Stimulated activated CD4-positive, alpha-beta T cell treated with anti-CD3 and anti-CD28 coated beads, Interleukin-4, amount 100 ng/mL, for 48 hours (primary cell): ENCODE measurements at regions not wholly inside any gene's neighbourhood (a gene's known extent, or its start where the extent isn't known, plus 50 kb on each side); places are given as distances from the start of the nearest gene placed in this dataset.

ENCODE experiments used
- DNase-seq, 2 donors: peaks; one replicate each; pipeline ENCODE4 v3.0.0-alpha.2; 2020; ENCODE audit warnings: low read depth in 2 of 2

DNA sequence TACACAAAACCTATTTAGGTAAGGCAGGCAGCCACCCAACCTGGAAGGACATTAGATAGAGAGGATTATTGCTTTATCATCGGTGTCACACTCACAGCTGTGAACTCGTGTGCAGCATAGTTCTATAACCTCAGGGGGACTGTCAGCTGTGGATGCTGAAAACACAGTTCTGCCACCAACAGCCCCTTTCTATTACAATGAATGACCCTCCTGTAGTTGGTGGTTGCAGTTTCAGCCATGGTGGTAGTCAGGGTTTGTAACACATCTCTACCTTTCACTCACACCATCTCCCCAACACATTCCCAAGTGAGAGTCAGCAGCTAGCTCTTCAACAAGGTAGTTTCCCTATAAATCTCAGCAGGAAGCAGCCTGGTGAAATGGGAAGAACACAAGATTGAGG, 136.8 kb downstream of the ZC3H11B start:
- DNase-seq = no peak

DNA sequence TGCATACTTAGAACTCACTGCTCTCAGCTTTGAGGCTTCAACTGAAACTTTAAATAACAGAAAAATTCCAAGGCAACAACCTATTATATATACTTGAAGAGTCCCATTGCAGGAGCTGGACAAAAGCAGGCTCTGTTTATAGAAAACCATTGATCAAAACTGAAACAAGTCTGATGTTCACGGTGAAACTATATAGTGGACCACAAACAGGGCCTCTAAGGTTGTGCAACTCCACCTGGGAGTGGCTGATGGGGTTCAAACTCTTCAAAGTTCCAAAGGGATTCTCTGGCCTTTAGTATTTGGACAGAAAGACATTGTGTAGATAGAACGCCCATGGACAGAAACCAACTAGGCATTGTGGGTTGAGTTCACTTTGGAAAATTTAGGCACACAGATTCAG, 140.3 kb downstream of the ZC3H11B start:
- no peak for DNase-seq

DNA sequence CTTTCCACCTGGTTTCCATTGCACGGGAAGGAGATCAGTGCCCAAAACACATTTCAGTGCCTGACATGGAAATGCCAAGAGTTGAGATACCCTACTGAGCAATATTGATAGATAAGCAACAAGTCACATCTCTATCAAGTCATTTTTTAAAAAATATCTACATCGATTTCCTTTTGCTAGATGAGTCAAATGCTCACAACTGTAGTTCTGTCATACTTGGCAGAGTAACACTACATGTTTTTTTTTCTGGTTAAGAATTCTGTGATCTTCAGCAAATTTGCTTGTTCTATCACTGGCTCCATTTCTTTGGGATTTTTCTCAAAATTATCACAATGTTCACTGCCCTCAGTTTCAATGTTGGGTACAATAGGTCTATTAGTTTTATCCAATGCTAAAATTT, 145.4 kb downstream of the ZC3H11B start:
- DNase-seq = no peak

DNA sequence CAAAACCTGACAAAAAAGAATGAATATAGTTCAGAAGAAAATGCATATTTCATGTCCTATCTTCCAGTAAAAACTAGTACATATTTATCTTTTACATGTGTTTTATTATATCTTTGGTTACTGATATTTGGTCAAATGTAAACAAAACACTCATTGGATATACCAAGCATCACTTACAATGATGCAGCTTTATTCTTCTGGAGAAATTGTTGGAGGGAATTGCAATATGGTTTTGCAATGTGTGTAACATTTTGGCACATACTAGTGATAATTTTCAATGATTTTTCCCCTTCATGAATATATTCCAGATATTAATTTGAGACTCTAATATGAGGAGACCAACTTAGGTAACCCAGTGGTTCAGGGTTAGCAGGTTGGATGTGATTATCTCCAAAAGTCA, 146.1 kb downstream of the ZC3H11B start:
- DNase-seq = no peak

DNA sequence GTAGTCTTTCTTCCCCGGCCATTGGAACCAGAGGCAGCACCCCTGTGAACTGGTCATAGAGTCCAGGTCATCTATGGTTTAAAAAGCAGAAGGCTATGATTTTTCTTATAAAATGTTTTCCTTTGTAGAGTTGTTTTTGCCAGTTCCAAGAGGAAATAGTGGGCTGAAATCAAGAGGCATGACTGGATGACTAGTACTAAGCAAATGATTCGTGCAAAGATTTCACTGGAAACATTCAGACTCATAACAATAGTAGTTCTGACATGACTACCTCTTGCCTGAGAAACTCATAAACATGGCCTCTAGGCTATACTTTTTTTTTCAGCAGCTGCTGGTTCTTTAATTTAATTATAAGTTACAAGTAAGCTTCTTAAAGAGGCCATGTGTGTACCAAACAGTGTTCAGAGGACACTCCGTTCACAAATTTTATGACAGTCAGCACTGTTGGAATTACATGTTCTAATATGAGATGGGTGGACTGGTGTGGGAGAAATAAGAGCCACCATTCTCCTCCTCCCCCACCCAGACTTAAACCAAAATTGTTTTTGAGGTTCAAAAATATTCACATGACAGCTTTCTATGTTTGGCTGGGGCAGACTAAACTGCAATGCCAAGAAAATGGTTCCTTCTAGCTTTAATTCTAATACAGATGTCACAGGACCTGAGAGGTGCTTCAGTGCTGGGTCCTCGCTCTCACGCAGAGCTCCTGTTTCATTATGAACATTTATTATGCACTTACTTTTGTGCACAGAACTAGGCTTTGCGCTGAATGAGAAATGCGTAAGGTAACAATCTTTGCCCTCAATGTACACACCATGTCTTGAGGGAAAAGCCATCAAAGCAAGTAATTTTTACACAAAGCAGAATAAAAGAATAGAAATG, 147.5 kb downstream of the ZC3H11B start:
- no peak for DNase-seq

DNA sequence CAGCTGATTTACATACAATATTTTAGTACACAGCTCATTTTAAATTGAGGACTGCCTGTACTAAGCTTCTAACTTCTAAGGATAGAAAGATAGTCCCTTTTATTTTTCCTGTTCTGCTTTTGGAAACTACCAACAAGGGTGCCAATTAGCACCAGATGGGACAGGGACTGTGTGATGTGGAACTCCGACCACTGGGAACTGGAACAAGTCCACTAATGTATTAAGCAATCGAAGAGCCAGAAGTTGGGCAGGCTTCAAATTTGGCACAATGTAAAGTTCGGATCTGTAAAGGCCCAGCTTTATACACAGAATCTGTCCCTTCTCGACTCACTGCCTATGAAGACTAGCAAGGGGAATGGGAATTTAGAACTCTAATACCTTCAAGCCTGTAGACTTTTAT, 149.3 kb downstream of the ZC3H11B start:
- no peak for DNase-seq

DNA sequence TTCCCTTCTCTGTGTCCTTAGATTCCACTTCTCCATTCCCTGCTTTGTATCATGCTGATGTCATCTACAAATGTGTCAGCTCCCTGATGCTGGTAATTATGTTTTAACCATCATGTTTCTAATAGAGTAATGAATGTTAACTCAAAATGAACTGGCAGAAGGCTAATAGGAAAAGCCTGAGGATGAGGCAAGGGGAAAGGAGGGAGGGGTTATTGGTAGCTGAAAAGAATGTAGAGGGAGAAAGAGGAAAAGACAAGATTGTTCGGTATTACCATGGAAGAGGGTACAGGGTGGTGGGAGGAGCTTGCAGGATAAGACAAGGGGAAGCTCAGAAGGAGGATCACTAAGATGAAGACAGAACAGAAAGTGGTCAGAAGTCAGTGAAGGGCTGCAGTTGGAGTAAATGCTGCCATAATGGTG, 150.9 kb downstream of the ZC3H11B start:
- no peak for DNase-seq

DNA sequence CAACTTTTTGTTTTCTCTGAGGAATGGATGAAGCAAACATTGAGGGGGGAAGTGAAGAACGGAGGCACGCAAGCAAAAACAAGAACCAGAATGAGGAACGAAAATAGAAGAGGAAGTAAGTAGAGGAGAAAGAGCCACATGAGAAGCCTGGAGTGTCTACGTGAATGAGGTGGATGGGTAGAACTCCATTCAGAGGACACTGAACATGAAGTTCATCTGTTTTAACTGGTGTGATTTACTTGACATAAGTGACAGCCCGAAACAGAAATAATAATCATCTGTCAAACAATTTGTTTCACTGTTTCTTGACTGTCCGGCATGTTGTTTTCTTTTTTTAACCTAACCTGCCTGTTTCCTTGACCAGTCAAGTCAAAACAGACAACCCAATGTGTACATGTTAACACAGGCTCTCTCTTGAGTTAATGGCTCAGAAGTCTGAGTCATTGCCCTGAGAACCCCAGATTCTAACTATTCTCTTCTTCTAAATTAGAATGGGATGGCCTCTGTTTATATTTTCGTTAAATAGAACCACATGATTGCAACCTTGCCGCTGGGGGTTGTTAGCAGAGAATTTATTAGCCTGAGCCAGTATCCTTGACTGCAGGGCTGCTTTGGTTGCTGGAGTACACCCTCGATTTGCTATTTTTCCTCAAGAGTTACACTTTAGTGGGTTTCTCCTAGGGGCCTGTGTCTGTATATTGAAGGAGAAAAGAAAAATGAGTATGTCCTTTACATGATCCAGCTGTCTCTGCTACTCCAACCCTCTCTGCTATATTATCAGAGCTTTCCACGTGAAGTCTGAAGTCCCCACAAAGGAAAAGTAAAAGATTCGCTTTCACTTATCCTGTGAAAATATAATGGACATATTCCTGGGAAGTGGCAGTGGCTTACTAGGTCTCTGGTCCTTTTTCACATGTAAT, 151.7 kb downstream of the ZC3H11B start:
- no peak for DNase-seq

DNA sequence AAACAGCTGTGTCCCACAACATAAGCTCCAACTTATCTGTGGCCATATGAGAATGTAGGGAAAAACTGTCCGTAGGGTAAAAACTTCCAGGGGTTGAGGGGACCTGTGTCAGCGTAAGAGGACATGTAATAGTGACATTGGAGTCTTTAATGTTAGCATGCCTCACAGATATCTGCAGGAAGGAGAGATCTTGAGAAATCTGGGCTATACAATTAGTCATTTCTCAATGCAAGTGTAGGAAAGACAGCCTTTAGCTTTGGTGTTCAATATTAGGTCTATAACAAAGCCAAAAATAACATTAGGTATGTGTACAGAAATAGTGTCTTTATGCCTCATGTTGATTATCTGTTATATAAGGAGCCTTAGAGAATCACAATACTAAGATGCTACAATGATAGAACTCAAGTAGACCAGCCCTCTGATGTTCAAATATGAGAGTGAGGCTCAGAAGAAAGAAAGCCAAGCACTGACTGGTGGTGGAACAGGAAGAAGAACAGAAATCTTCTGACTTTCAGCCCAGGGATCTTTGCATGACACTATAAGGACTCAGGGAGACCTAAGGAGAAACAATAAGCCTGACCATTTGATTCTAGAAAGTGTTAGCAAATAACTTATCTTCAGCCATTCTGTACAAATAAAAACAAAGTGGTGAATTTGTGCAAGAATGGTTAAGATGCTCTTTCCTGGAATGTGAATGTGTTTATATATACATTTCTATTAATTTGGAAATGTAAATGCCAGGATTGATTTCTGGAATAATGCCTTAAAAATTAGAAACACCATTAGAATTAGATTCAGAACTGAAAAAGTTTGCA, 152.6 kb downstream of the ZC3H11B start:
- no peak for DNase-seq

DNA sequence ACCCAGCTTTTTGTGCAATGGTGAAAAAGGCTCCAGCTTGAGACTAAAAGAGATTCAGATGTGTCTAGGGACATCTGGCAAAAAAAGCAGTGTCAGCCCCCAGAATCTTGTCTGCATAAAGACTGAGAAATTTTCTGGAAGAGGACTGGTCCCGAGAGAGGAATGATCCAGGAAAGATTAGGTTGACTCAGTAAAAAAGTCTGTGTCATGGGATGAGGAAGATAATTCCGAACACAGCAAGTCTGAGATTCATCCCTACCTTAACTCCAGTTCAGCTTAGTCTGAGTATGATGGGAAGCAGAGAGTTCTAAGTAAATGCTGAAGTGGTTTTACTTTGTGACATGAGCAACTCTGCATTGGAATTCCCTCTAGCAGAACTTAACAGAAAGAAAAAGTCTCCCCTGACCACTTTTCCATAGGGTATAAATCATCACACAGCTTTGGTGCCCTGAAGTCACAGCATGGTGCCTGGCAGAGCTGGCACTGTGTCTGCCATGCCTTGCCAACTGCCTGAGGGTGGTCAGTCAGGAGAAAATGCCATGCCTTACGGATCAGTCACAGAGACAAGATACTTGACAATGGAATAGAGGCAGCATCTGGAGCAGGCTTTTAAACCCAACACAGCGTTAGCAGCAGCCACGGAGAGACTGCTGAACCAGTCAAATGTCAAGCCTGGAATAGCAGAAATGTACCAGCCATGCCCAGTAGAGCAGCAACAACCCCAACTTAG, 153.4 kb downstream of the ZC3H11B start:
- no peak for DNase-seq

DNA sequence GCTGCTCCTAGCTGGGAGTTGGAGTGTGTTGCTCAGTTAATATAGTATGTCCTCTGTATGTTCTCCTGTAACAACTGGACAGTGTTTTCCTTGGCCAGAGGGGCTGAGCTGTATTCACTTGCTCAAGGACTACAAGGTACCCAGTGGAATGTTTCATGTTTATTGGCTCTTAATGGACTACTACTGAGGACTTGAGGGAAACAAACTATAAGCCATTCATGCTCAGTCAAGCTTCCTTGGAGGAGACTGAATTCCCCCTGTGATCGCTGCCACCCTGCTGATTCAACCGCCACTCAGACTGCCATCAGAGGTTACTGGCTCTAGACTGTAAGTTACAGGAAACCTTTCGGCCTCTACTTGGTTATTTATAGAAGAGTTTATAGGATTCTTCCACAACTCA, 166.6 kb downstream of the ZC3H11B start:
- no peak for DNase-seq

DNA sequence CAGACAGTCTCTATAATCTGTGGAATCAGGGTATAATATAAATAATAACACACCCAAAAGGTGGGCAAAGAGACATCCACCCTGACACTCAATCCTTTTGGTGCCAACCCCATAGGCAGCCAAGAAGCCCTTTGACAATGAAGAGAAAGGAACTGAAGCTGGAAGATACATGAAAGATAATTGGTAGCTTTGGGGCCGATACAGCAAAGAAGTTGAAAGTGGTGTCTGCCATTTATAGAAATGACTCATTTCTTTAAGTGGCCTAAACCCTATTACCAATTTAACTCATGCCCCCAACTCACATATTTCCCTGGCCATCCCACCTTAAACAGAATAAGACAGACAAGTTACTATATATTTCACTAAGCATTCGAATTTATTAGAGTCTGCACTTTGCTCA, 167.0 kb downstream of the ZC3H11B start:
- DNase-seq = no peak

DNA sequence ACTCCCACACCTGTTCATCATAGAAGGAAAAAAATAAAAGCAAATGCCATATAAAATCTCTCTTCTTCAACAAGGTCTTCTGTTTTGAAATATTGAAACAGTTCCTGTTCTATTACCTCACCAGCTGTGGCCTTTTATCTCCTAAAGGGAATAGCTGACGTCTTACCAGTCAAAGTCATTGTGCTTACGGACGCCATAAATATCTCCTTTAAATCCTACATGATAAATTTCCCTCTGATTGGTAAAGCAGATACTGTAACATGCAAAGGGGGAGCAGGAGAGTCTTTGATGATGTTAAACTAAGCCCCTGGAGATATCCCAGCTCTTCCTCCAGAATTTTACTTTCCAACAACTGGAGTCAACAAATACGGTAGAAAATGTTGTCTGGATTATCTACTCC, 168.4 kb downstream of the ZC3H11B start:
- no peak for DNase-seq

DNA sequence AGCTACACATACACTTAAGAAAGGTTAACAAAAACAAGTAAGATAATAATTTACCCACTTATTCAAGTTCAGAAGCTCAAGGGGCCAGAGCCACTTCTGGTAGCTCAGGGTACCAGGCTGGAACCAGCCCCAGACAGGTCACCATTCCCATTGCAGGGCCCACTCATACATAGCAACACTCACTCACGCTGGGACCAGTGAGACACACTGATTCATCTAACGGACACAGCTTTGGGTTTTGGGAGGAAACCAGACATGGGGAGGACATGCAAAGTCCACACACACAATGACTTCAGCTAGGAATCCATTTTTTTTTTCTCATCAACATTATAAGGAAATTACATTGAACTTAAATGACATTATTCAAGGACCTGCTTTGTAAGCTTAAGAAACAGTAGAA, 169.1 kb downstream of the ZC3H11B start:
- no peak for DNase-seq

DNA sequence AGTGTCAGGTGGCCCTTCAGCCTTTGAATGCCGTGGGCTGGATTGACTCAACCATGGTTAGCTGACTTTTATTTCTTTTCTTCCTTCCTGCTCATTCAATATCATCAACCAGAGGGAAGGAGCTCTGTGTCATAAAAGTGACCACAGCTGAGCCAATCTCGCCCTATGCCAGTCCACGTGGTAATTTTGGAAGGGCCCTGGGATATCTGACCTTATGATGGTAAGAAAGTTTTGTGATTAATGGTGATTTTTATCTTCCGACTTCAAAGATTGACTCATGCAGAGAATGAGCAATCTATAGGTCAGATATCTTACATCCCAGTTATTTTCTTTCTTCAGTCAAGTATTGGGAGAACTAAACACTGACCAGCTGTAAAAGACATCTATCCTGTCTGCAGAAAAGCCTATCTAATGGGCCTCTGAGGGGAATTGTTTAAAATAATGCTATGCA, 170.3 kb downstream of the ZC3H11B start:
- DNase-seq = no peak

DNA sequence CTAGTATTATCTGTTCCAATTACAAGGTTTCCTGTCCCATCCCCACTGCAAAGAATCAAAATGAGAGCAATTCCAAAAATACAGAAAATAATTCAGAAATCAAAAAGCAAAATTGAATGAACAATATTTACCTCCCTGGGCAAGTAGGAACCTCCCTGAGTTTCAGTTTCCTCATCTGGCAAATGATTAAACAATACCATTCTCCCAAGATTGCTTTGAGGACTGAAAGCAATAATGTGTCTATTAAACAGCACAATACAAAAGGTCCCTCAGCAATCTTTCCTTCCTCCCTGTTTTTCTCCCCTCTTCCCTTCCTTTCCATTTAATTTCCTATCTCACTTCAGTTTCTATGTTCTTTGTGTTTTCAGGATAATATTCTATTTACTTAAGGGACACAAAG, 171.0 kb downstream of the ZC3H11B start:
- no peak for DNase-seq

DNA sequence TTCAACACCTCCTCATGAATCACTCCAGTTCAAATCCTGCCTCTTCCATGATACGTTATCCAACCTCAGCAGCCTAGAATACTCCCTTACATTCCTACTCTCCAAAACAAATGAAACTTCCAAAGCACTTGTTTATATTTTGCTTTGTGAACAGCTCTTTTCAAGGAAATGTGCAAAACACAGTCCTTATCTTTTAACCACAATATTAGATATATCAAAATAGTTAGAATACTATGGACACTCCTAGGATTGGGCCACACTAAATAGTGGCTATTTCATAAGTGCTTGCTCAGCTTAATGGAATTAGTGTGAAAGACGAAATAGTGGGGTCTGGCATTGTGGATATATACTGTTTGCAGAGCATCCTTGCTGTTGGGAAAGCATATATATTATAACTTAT, 173.5 kb downstream of the ZC3H11B start:
- DNase-seq = no peak

DNA sequence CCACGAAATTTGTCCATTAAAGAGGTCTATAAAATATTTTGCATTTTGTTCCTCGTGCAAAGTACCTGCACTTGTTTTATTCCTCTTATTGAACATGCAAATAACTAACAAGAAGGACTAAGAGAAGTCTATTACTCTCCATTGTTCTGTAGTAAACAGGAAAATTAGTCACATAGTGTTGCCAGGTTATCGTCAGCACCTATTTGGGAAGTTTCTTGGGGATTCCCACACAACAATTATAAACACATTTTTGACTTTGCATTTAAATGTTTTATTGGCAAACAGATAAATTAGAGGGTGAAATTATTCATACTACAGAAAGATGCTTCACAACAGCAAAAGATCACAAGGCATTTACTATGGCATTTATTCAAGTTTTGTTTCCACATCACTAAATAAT, 174.5 kb downstream of the ZC3H11B start:
- DNase-seq = no peak

DNA sequence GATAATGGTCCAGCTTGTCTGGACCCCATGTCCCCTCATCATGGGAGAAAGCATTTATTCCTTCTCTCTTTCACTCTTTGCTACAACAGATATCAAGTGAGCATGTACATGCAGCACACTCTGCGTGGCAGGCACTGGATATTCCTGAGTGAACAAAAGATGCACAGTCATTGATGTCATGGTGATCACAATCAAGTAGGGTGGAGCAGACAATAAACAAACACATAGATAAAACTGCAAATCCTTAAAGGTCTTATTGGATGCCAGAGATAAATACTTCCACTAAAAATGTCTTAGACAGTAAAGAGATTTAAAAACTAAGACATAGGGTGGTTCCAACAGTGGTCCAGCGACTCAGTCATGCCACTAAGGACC, 178.0 kb downstream of the ZC3H11B start:
- no peak for DNase-seq

DNA sequence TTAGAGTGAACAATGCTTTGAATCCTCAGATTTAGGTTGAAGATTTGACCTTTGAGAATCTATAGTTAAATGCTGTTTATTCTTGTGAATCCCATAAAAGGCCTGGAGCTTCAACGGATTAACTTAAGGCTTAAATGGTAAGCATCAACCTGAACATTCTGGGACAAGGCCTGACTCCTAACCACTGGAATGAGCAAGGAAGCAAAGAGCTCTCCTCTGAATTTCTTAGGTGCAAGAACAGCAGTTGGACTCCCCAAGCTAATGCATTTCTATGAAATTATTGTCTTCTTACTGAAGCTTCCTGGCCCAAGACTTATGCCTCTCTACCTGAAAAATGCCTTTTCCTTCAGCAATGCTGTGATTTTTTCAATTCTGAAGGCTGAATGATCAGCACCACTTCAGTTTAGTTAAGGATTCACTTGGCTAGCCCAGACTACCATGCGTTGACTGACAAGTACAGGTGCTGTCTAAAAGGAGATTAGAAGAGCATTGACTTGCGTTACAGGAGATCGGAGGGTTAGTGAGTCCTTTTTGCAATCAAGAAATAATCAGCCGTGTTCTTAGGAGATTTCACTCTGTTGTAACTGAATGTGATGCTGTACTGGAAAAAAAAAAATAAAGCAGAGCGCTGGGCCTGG, 178.5 kb downstream of the ZC3H11B start:
- DNase-seq = no peak
